ENCODE measurements at regions not wholly inside any gene's neighbourhood (a gene's known extent, or its start where the extent isn't known, plus 50 kb on each side); places are given as distances from the start of the nearest gene placed in this dataset.

- TF ChIP-seq POLR2A (IDR thresholded peaks at IDR 0.05; ENCODE audit: low read depth, low read length) (no peak), POLR2AphosphoS5 (IDR thresholded peaks at IDR 0.05; ENCODE audit: low read depth, low read length) (no peak), TAF1 (IDR thresholded peaks at IDR 0.05; ENCODE audit: low read depth, low read length) (no peak)
Observed at GRCh38 chr6:169157197-169158148, 96.2 kb downstream of the THBS2 start.
